GM13977 (cell line): ENCODE measurements at regions not wholly inside any gene's neighbourhood (a gene's known extent, or its start where the extent isn't known, plus 50 kb on each side); places are given as distances from the start of the nearest gene placed in this dataset.
A peak's percentile ranks its signal among the peaks of the same experiment; 100 is the strongest.

ENCODE experiments used
- DNase-seq: peaks from one replicate; pipeline ENCODE4 v3.0.0; 2012; ENCODE audit warnings: low spot score
- CTCF ChIP-seq: IDR thresholded peaks from 2 replicates; pipeline ENCODE4 v1.5.1; 2012; ENCODE audit warnings: mild to moderate bottlenecking, control low read depth; ENCODE audit not compliant: insufficient read depth; ENCODE audit errors: extremely low read depth, missing control alignments
- in situ Hi-C: fragments of 300-500 bp; cut with MboI; formaldehyde crosslinking; loops from one replicate; pipeline ENCODE4 v1.12.0; 2022; ENCODE audit warnings: low sequenced_read_pairs, low pct_unique_long_range_greater_than_20kb, mixed read lengths, inconsistent platforms; ENCODE audit not compliant: unreplicated experiment

DNA sequence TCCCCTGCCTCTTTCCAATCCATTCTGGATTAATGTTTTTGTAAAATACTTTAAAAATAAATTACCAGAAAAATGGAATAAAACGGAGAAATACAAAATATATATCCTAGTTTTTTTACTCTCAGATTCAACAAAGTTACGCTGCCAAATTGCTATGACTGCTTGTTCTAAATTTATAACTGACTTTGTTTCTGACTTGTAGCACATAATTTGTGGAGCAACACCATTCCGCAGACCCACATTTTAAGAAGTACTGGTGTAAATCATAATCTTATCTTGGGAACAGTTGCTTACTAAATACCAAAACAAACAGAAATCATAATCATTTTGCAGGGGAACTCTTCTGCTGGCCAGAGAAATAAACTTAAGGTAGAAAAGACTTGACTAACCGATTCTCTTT lies 339.4 kb upstream of the CBLB start:
- no peak for DNase-seq
- TF ChIP-seq CTCF: no peak
- in situ Hi-C loops: no loop called here

DNA sequence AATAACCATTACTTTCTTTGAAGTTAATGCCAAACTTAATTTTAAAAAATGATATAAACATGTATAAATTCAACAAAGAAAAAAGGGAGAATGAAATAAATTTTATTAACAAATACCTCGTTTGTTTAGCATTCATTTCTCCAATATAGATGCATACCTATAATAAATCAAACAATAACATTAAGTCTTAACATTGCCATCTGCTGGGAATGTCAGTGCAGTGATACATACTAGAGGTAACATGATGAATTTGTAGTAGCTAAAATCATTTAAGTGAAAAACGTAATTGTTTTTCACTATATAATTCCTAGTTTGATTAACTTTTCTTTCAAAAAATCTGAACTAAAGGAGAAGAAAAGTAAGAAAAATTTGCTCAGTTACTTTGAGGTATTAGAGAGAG lies 340.2 kb upstream of the CBLB start:
- DNase-seq: no peak
- in situ Hi-C loops: no loop called here
- TF ChIP-seq CTCF: peak; percentile 19

- no peak for DNase-seq
- TF ChIP-seq CTCF: no peak
- in situ Hi-C loops: no loop called here
These were observed 340.7 kb upstream of the CBLB start for GRCh38 chr3:106209482-106209881.

- no peak for TF ChIP-seq CTCF
- DNase-seq: no peak
- in situ Hi-C loops: no loop called here
These were observed 342.1 kb upstream of the CBLB start for GRCh38 chr3:106210923-106211322.

GRCh38 chr3:106212665-106213222 lies 343.9 kb upstream of the CBLB start:
- no peak for DNase-seq
- in situ Hi-C loops: no loop called here
- TF ChIP-seq CTCF: no peak

- in situ Hi-C loops: no loop called here
- TF ChIP-seq CTCF: no peak
- DNase-seq: no peak
These were observed 345.1 kb upstream of the CBLB start for GRCh38 chr3:106213954-106214353.

GRCh38 chr3:106214641-106215040 lies 345.8 kb upstream of the CBLB start:
- TF ChIP-seq CTCF: no peak
- in situ Hi-C loops: no loop called here
- no peak for DNase-seq
